BJ (cell line): ENCODE measurements at regions not wholly inside any gene's neighbourhood (a gene's known extent, or its start where the extent isn't known, plus 50 kb on each side); places are given as distances from the start of the nearest gene placed in this dataset.

Experiments
- CTCF ChIA-PET: fragments of 350-600 bp; formaldehyde crosslinking; extraction: SDS; loops from one replicate; lab custom pipeline; 2021; ENCODE audit warnings: antibody characterized with exemption, inconsistent platforms; lab: Yijun Ruan, JAX
- POLR2A ChIA-PET: fragments of 300-600 bp; sonication (Branson Sonifier 250); formaldehyde crosslinking; extraction: SDS; loops from one replicate; lab custom pipeline; 2021; ENCODE audit warnings: antibody characterized with exemption; lab: Charles Lee
- DNase-seq: peaks from one replicate; pipeline ENCODE4 v3.0.0-alpha.2; 2011; ENCODE audit warnings: low read depth
- H3K27me3 ChIP-seq: 2 replicates; pipeline ENCODE4 v1.6.0; 2011; ENCODE audit warnings: low read length; ENCODE audit not compliant: control insufficient read depth, insufficient read depth
- H3K36me3 ChIP-seq: 2 replicates; pipeline ENCODE4 v1.5.1; 2011; ENCODE audit warnings: low read length; ENCODE audit not compliant: control insufficient read depth, insufficient read depth
- H3K4me3 ChIP-seq: 2 replicates; pipeline ENCODE4 v1.5.1; 2011; ENCODE audit warnings: low read depth, mild to moderate bottlenecking, control low read depth, low read length
- TF ChIP-seq, protein P1 (sequence below): IDR thresholded peaks from 2 replicates; pipeline ENCODE4 v1.5.1; 2011; ENCODE audit warnings: low read depth, mild to moderate bottlenecking, control low read depth, inconsistent platforms, low read length, moderate library complexity; ENCODE audit not compliant: insufficient read depth

DNA sequence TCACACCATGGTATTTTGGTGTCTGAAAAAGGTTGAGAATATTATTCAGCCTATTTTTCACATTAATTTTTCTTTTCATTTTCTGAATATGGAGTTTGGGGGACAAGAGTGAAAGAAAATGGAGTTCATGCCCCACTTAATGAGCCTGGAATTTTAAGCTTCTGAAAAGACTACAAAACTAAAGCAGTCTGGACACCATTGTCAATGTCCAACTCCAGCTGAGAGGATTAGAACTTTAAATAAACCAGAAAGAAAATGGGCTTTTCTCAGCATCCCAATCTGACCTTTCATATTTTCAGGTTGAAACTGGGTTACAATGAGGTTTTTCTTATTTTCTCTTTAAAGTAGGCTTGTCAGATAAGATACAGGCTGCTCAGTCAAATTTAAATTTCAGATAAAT is 207.7 kb downstream of the SLC6A15 start:
- ChIA-PET CTCF (no interaction called here), POLR2A (no interaction called here)
- TF ChIP-seq, protein P1, sequence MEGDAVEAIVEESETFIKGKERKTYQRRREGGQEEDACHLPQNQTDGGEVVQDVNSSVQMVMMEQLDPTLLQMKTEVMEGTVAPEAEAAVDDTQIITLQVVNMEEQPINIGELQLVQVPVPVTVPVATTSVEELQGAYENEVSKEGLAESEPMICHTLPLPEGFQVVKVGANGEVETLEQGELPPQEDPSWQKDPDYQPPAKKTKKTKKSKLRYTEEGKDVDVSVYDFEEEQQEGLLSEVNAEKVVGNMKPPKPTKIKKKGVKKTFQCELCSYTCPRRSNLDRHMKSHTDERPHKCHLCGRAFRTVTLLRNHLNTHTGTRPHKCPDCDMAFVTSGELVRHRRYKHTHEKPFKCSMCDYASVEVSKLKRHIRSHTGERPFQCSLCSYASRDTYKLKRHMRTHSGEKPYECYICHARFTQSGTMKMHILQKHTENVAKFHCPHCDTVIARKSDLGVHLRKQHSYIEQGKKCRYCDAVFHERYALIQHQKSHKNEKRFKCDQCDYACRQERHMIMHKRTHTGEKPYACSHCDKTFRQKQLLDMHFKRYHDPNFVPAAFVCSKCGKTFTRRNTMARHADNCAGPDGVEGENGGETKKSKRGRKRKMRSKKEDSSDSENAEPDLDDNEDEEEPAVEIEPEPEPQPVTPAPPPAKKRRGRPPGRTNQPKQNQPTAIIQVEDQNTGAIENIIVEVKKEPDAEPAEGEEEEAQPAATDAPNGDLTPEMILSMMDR = no peak

DNA sequence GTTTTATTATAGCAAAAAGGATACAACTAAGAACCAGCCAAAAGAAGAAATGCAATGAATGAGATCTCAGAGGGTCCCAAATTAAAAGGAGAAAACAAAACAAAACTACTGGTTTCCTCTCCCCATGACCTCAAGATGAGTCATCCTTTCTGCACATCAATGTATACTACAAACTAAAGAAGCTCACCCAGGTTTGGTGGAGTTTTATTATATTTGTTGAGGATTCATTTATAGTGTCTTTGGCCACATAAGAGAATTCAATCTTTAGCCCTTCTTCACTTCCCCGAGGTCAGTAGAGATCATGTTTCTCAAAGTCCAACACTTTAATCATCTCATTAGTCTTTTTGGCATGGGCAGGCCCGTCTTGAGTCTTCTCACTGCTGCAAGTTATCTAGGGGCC is 210.6 kb downstream of the SLC6A15 start:
- Histone ChIP-seq H3K36me3 (no peaks in the 10 kb centered on the region), H3K4me3 (no peak overlapping the region), H3K27me3 (no peaks in the 10 kb centered on the region)
- ChIA-PET POLR2A (no interaction called here), CTCF (no interaction called here)
- TF ChIP-seq, protein P1 = no peak
- DNase-seq = no peak

More for the DNA sequence above, 207.7 kb downstream of the SLC6A15 start:
- H3K36me3 ChIP-seq = no peaks in the 10 kb centered on the region
- H3K4me3 ChIP-seq = no peak overlapping the region
- DNase-seq = no peak
- H3K27me3 ChIP-seq = no peaks in the 10 kb centered on the region

DNA sequence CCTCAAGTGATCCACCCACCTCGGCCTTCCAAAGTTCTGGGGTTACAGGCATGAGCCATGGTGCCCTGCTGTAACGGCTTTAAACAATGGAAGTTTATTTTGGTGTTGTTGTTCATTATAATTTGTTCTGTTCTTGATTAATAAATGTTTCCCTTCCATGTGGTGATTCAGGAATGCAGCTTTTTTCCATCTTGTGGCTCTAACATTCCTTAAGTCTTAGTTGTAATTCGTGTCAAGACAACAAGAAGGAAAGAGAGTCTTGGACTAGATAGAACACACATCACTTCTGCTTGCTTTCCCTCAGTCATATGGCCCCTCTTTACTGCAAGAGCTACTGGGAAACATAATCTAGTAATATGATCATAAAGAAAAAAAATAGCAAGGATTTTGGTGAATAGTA is 211.6 kb downstream of the SLC6A15 start:
- Histone ChIP-seq H3K4me3 (no peak overlapping the region), H3K36me3 (no peaks in the 10 kb centered on the region), H3K27me3 (no peaks in the 10 kb centered on the region)
- CTCF ChIA-PET = no interaction called here
- POLR2A ChIA-PET = no interaction called here
- DNase-seq = no peak
- TF ChIP-seq, protein P1 = no peak

DNA sequence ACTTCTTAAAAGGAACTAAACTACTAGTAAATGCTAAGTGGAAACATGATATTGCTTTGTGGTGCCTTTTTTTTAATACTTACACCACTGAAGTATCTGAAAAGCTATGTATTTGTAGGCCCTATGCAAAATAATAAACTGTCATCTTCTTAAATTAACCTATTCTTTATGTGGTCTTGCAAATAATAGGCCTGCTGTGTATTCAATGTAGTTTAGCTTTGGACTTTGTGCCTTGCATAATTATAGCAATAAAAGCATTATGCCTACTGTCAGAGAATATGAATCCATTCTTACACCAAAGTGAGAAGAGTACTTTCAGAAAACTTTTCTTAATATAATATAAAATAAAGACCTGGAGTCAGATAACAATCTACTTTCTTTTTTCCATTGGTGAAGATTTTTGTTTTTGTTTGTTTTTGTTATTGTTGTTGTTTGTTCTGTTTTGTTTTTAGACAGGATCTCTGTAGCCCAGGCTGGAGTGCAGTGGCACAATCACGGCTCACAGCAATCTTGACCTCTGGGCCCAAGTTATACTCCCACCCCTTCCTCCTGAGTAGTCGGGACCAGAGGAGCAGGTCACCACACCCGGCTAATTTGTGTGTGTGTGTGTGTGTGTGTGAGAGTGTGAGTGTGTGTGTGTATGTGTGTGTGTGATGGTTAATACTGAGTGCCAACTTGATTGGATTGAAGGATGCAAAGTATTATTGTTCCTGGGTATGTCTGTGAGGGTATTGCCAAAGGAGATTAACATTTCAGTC is 213.8 kb downstream of the SLC6A15 start:
- Histone ChIP-seq H3K36me3 (no peaks in the 10 kb centered on the region), H3K27me3 (no peaks in the 10 kb centered on the region), H3K4me3 (no peak overlapping the region)
- TF ChIP-seq, protein P1 = no peak
- DNase-seq = no peak
- ChIA-PET CTCF (no interaction called here), POLR2A (no interaction called here)

DNA sequence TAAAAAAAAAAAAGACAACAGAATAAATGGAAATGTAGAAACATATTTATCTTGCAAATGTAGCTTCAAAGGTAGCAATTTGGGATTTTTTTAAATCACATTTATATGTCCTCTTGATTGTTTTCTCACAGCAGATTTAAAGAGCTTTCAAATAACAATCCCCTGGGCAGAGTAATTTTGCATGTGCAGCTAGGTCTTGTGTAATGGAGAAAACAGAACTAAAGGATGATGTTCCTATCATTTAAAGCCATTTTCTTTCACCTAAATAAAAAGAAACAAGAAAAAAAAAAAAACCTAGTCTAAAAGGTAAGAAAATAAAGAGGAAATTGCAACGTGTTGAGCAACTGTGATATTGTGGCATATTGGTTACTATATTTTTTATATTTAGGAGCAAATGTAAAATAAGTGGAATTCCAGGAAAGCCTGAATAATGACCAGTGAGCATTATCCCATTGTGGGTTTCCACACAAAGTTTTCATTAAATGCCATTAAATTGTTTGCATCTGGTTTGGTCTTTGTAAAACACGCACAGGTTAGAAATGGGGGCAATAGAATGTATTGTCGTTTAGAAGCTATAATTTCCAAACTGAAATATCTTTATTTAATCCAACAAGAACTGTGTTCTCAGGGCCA is 215.6 kb downstream of the SLC6A15 start:
- ChIA-PET POLR2A (interaction anchor here (0.6 kb wide), 2 partner anchors 10 to 89 kb away, joined by 6 to 10 read pairs; no protein-coding TSS in a partner anchor), CTCF (no interaction called here)
- H3K4me3 ChIP-seq = no peak overlapping the region
- no peaks in the 10 kb centered on the region for H3K27me3 ChIP-seq
- H3K36me3 ChIP-seq = no peaks in the 10 kb centered on the region
- DNase-seq = peak; percentile 79
- TF ChIP-seq, protein P1 = no peak
